Liver (tissue), 8 donors: ENCODE measurements at regions not wholly inside any gene's neighbourhood (a gene's known extent, or its start where the extent isn't known, plus 50 kb on each side); places are given as distances from the start of the nearest gene placed in this dataset.

Experiments used
- DNase-seq: peaks from one replicate; pipeline ENCODE4 v3.0.0-alpha.2; 2017; ENCODE audit warnings: low spot score
- H3K27ac ChIP-seq, 2 donors: one replicate each; pipeline ENCODE4 v1.7.0; 2013; ENCODE audit warnings: inconsistent platforms in 2 of 2, low read length in 2 of 2, control low read depth in 1 of 2, low read depth in 1 of 2, mild to moderate bottlenecking in 1 of 2
- H3K27me3 ChIP-seq, 4 donors: one replicate each; pipeline versions ENCODE4 v1.6.1 to v1.7.0; 2013; ENCODE audit warnings: low read length in 3 of 4, inconsistent platforms in 1 of 4, mild to moderate bottlenecking in 1 of 4, moderate library complexity in 1 of 4; ENCODE audit not compliant: control insufficient read depth in 4 of 4, insufficient read depth in 4 of 4
- H3K36me3 ChIP-seq, 4 donors: one replicate each; pipeline versions ENCODE4 v1.6.1 to v1.7.0; 2013; ENCODE audit warnings: low read length in 3 of 4, mild to moderate bottlenecking in 3 of 4, low read depth in 1 of 4, moderate library complexity in 1 of 4; ENCODE audit not compliant: control insufficient read depth in 4 of 4, insufficient read depth in 3 of 4
- H3K4me1 ChIP-seq, 4 donors: one replicate each; pipeline versions ENCODE4 v1.6.1 to v1.7.0; 2013; ENCODE audit warnings: low read length in 3 of 4, mild to moderate bottlenecking in 3 of 4, moderate library complexity in 1 of 4; ENCODE audit not compliant: control insufficient read depth in 4 of 4, insufficient read depth in 4 of 4
- H3K4me3 ChIP-seq, 3 donors: one replicate each; pipeline versions ENCODE4 v1.6.1 to v1.7.0; 2013; ENCODE audit warnings: low read length in 3 of 3, control low read depth in 1 of 3, low read depth in 1 of 3, mild to moderate bottlenecking in 1 of 3
- H3K9ac ChIP-seq, 2 donors: one replicate each; pipeline ENCODE4 v1.7.0; 2013; ENCODE audit warnings: low read length in 2 of 2, mild to moderate bottlenecking in 2 of 2, moderate library complexity in 2 of 2, control low read depth in 1 of 2, low read depth in 1 of 2
- H3K9me3 ChIP-seq, 4 donors: one replicate each; pipeline versions ENCODE4 v1.6.1 to v1.7.0; 2013; ENCODE audit warnings: low read length in 3 of 4; ENCODE audit not compliant: control insufficient read depth in 4 of 4
- ATF3 ChIP-seq: IDR thresholded peaks from 2 replicates; pipeline ENCODE4 v1.6.1; 2016; ENCODE audit warnings: antibody characterized with exemption
- CTCF ChIP-seq: fragments of 150-350 bp; IDR thresholded peaks from 2 replicates; pipeline ENCODE4 v1.5.1; 2017; ENCODE audit warnings: improper control_type of control experiment, low read depth, low read length; ENCODE audit not compliant: missing input control
- EGR1 ChIP-seq, 2 donors: IDR thresholded peaks; 2 replicates each; pipeline ENCODE4 v1.6.1; 2016 to 2018; ENCODE audit warnings: antibody characterized with exemption in 2 of 2, low read depth in 2 of 2
- FOXA1 ChIP-seq: IDR thresholded peaks from 2 replicates; pipeline ENCODE4 v1.6.1; 2016; ENCODE audit warnings: antibody characterized with exemption
- FOXA2 ChIP-seq: IDR thresholded peaks from 2 replicates; pipeline ENCODE4 v1.6.1; 2016; ENCODE audit warnings: antibody characterized with exemption
- HNF4G ChIP-seq: IDR thresholded peaks from 2 replicates; pipeline ENCODE4 v1.6.1; 2016; ENCODE audit warnings: antibody characterized with exemption
- JUND ChIP-seq, 2 donors: IDR thresholded peaks; 2 replicates each; pipeline ENCODE4 v1.6.1; 2016; ENCODE audit warnings: antibody characterized with exemption in 2 of 2
- MAX ChIP-seq: IDR thresholded peaks from 2 replicates; pipeline ENCODE4 v1.6.1; 2016; ENCODE audit warnings: antibody characterized with exemption
- RAD21 ChIP-seq, 2 donors: IDR thresholded peaks; 2 replicates each; pipeline ENCODE4 v1.6.1; 2016; ENCODE audit warnings: antibody characterized with exemption in 2 of 2, mild to moderate bottlenecking in 2 of 2
- REST ChIP-seq: IDR thresholded peaks from 2 replicates; pipeline ENCODE4 v1.6.1; 2016; ENCODE audit warnings: antibody characterized with exemption, mild to moderate bottlenecking
- RXRA ChIP-seq, 2 donors: IDR thresholded peaks; 2 replicates each; pipeline ENCODE4 v1.6.1; 2017 to 2018; ENCODE audit warnings: antibody characterized with exemption in 2 of 2, mild to moderate bottlenecking in 1 of 2
- SP1 ChIP-seq: IDR thresholded peaks from 2 replicates; pipeline ENCODE4 v1.6.1; 2018; ENCODE audit warnings: antibody characterized with exemption, mild to moderate bottlenecking
- TAF1 ChIP-seq: conservative IDR thresholded peaks from 2 replicates; pipeline ENCODE4 v1.6.1; 2016; ENCODE audit warnings: antibody characterized with exemption, mild to moderate bottlenecking
- ZBTB33 ChIP-seq: IDR thresholded peaks from 2 replicates; pipeline ENCODE4 v1.6.1; 2016; ENCODE audit warnings: antibody characterized with exemption
- WGBS: extraction: QIAGEN DNeasy Blood & Tissue Kit; methylation state at CpG from one replicate; pipeline ENCODE4 v1.1.7; 2013; 5-methylcytosine and 5-hydroxymethylcytosine counted together
- donor health status: healthy.
- donor health status: healthy.
- donor health status: healthy.
- donor health status: healthy.
- donor health status: healthy.

GRCh38 chr15:87213626-87214025 is 1042.9 kb downstream of the NTRK3 start (continued):
- TF ChIP-seq SP1 (no peak), JUND (IDR thresholded peaks at IDR 0.05) (no peak)

GRCh38 chr15:87212041-87212440 is 1044.5 kb downstream of the NTRK3 start:
- no peak for DNase-seq
- 65% methylated on average over 4 of the region's 4 CpGs for WGBS
- H3K4me1 ChIP-seq = no peaks in the 10 kb centered on the region

More at GRCh38 chr15:87212041-87212440, 1044.5 kb downstream of the NTRK3 start:
- H3K4me3 ChIP-seq = no peak overlapping the region
- H3K9me3 ChIP-seq = no peaks in the 10 kb centered on the region
- no peak overlapping the region for H3K27ac ChIP-seq
- H3K36me3 ChIP-seq = no peaks in the 10 kb centered on the region
- TF ChIP-seq TAF1 = no peak
- no peak for TF ChIP-seq CTCF
- no peak for TF ChIP-seq REST
- no peak for TF ChIP-seq RXRA (IDR thresholded peaks at IDR 0.05)
- no peak for TF ChIP-seq JUND (IDR thresholded peaks at IDR 0.05)
- no peak for TF ChIP-seq HNF4G
- no peak for TF ChIP-seq FOXA1
- no peak for TF ChIP-seq FOXA2
- no peak for TF ChIP-seq EGR1 (IDR thresholded peaks at IDR 0.05; ENCODE audit: low read depth in 2 of 2)
- no peak for TF ChIP-seq MAX
- no peak for TF ChIP-seq ATF3
- no peak for TF ChIP-seq ZBTB33
- no peak for TF ChIP-seq RAD21 (IDR thresholded peaks at IDR 0.05)
- H3K27me3 ChIP-seq = peaks cover 0 to 2% (median 0%) of the 10 kb centered on the region in 4 donors
- H3K9ac ChIP-seq = no peak overlapping the region
